Endothelial cell of umbilical vein (primary cell): ENCODE measurements at regions not wholly inside any gene's neighbourhood (a gene's known extent, or its start where the extent isn't known, plus 50 kb on each side); places are given as distances from the start of the nearest gene placed in this dataset.

Source experiments
- BruUV-seq: library from RNA; stranded (reverse); fragments of 400-500 nt; replicated peaks from 2 replicates; lab custom pipeline; 2021; lab: Mats Ljungman, UMichigan
- CTCF ChIA-PET: fragments of 300-600, 350-600 bp; sonication (Branson Sonifier 250); formaldehyde crosslinking; loops from one replicate; lab custom pipeline; 2021; ENCODE audit warnings: antibody characterized with exemption, inconsistent platforms; lab: Charles Lee
- POLR2A ChIA-PET: fragments of 300-600, 350-600 bp; sonication (Branson Sonifier 250); formaldehyde crosslinking; loops from one replicate; lab custom pipeline; 2021; ENCODE audit warnings: antibody characterized with exemption, inconsistent platforms; lab: Charles Lee
- DNase-seq: peaks from one replicate; pipeline ENCODE4 v3.0.0-alpha.2; 2011; ENCODE audit warnings: low read depth, low spot score
- FAIRE-seq: peaks from 2 replicates; lab custom pipeline; 2011; peaks lifted over from hg19 to GRCh38; lab: Jason Lieb, UNC
- H2AFZ ChIP-seq: 2 replicates; pipeline ENCODE4 v1.6.0; 2012; ENCODE audit warnings: low read depth, low read length, control low read depth, inconsistent platforms
- H3K27ac ChIP-seq: 2 replicates; pipeline ENCODE4 v1.5.1; 2011; ENCODE audit warnings: low read depth, mild to moderate bottlenecking, control low read depth, low read length, moderate library complexity; ENCODE audit not compliant: insufficient read depth
- H3K27me3 ChIP-seq, 2 experiments: 2 replicates each; pipeline versions ENCODE4 v1.6.0 to v1.6.1; 2011; ENCODE audit warnings: low read length in 2 of 2, mixed read lengths in 1 of 2; ENCODE audit not compliant: control insufficient read depth in 2 of 2, insufficient read depth in 2 of 2
- H3K36me3 ChIP-seq, 2 experiments: 2 replicates in 1 of 2; 3 replicates in 1 of 2; pipeline ENCODE4 v1.5.1; 2011; ENCODE audit warnings: low read length in 2 of 2, mild to moderate bottlenecking in 1 of 2, moderate library complexity in 1 of 2; ENCODE audit not compliant: control insufficient read depth in 2 of 2, insufficient read depth in 2 of 2; ENCODE audit errors: extremely low read depth in 1 of 2
- H3K4me1 ChIP-seq: 3 replicates; pipeline ENCODE4 v1.5.1; 2011; ENCODE audit warnings: mild to moderate bottlenecking, low read length; ENCODE audit not compliant: control insufficient read depth, insufficient read depth; ENCODE audit errors: extremely low read depth
- H3K4me2 ChIP-seq: 2 replicates; pipeline ENCODE4 v1.6.1; 2011; ENCODE audit warnings: low read length, control low read depth, mixed read lengths; ENCODE audit not compliant: insufficient read depth
- H3K4me3 ChIP-seq, 3 experiments: fragments of 200-600 bp in 1 of 3; sonication (generic), shearing (Covaris generic) in 1 of 3; replicated peaks in 1 of 3; 2 replicates each; pipeline ENCODE4 v1.5.1; 2011 to 2016; ENCODE audit warnings: control low read depth in 3 of 3, low read length in 3 of 3, mild to moderate bottlenecking in 2 of 3, inconsistent platforms in 1 of 3, low read depth in 1 of 3, moderate library complexity in 1 of 3; ENCODE audit not compliant: insufficient read depth in 1 of 3
- H3K79me2 ChIP-seq: 2 replicates; pipeline ENCODE4 v1.6.0; 2012; ENCODE audit warnings: low read length, inconsistent platforms; ENCODE audit not compliant: control insufficient read depth, insufficient read depth
- H3K9ac ChIP-seq: replicated peaks from 2 replicates; pipeline ENCODE3; 2011; ENCODE audit warnings: low read length, control low read depth; ENCODE audit not compliant: insufficient read depth; ENCODE audit errors: extremely low read depth
- H3K9me1 ChIP-seq: replicated peaks from 3 replicates; pipeline ENCODE4 v1.6.0; 2011; ENCODE audit warnings: mild to moderate bottlenecking, low read length; ENCODE audit not compliant: control insufficient read depth, insufficient read depth; ENCODE audit errors: extremely low read depth
- H3K9me3 ChIP-seq: replicated peaks from 2 replicates; pipeline ENCODE4 v1.5.1; 2012; ENCODE audit warnings: low read length, inconsistent platforms; ENCODE audit not compliant: control insufficient read depth, insufficient read depth
- H4K20me1 ChIP-seq: replicated peaks from 2 replicates; pipeline ENCODE3; 2011; ENCODE audit warnings: mild to moderate bottlenecking, low read length; ENCODE audit not compliant: control insufficient read depth, insufficient read depth; ENCODE audit errors: extremely low read depth
- CTCF ChIP-seq, 2 donors: IDR thresholded peaks; 1 replicate in 1 of 2; 2 replicates in 1 of 2; pipeline ENCODE4 v1.5.1; 2011; ENCODE audit warnings: low read length in 2 of 2, mild to moderate bottlenecking in 2 of 2, moderate library complexity in 2 of 2, control low read depth in 1 of 2, inconsistent platforms in 1 of 2, low read depth in 1 of 2; ENCODE audit not compliant: insufficient read depth in 1 of 2; ENCODE audit errors: extremely low read depth in 1 of 2
- EZH2 ChIP-seq: IDR thresholded peaks from 2 replicates; pipeline ENCODE4 v1.6.1; 2012; ENCODE audit warnings: borderline replicate concordance, low read depth, mild to moderate bottlenecking, moderate library complexity, low read length, inconsistent platforms; ENCODE audit not compliant: severe bottlenecking
- FOS ChIP-seq: IDR thresholded peaks from 2 replicates; pipeline ENCODE4 v1.6.1; 2011; ENCODE audit warnings: mild to moderate bottlenecking, low read length, moderate library complexity, borderline replicate concordance; ENCODE audit not compliant: insufficient read depth
- GATA2 ChIP-seq: IDR thresholded peaks from 2 replicates; pipeline ENCODE4 v1.7.0; 2011; ENCODE audit warnings: low read depth, mild to moderate bottlenecking, moderate library complexity, mixed read lengths, low read length; ENCODE audit not compliant: insufficient read length, insufficient read depth
- JUN ChIP-seq: IDR thresholded peaks from 2 replicates; pipeline ENCODE4 v1.6.1; 2011; ENCODE audit warnings: borderline replicate concordance, low read depth; ENCODE audit not compliant: insufficient read length, insufficient read depth
- MYC ChIP-seq: IDR thresholded peaks from one replicate; pipeline ENCODE4 v1.6.1; 2011; ENCODE audit warnings: mild to moderate bottlenecking, low read depth, low read length
- POLR2A ChIP-seq: IDR thresholded peaks from 2 replicates; pipeline ENCODE4 v1.6.1; 2012; ENCODE audit warnings: low read depth, mild to moderate bottlenecking, control low read depth, low read length
- POLR2AphosphoS5 ChIP-seq: IDR thresholded peaks from 2 replicates; pipeline ENCODE4 v1.6.1; 2012; ENCODE audit warnings: low read depth, mild to moderate bottlenecking, control low read depth, low read length, moderate library complexity; ENCODE audit not compliant: insufficient read depth
- dilution Hi-C: fragments of 300-500 bp; cut with MboI; formaldehyde crosslinking; loops from one replicate; pipeline ENCODE4 v1.15.0; 2019; ENCODE audit warnings: low sequenced_read_pairs; ENCODE audit not compliant: extremely low pct_ligation_motif_present
- intact Hi-C: fragments of 100-400 bp; cut with micrococcal nuclease; formaldehyde crosslinking; loops from one replicate; pipeline ENCODE4 v1.10.0; 2022
- TF ChIP-seq, protein P1 (sequence below): IDR thresholded peaks from 2 replicates; pipeline ENCODE4 v1.6.1; 2011; ENCODE audit not compliant: insufficient read depth, insufficient read length

DNA sequence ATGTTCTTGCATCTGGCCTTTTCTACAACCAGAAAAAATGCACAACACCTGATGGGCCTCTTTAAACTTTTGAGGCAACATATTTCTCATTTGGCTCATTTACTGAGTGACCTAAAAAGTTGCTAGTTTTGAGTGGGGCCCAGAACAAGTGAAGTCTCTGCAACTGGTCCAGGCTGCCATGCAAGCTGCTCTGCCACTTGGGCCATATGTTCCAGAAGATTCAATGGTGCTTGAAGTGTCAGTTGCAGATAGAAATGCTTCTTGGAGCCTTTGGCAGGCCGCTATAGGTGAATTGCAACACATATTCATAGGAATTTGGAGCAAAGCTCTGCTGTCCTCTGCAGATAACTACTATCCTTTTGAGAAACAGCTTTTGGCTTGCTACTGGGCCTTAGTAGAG, 66.4 kb upstream of the RLIM start:
- no peaks in the 10 kb centered on the region for H3K9me3 ChIP-seq
- TF ChIP-seq, protein P1, sequence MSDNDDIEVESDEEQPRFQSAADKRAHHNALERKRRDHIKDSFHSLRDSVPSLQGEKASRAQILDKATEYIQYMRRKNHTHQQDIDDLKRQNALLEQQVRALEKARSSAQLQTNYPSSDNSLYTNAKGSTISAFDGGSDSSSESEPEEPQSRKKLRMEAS: no peak
- TF ChIP-seq FOS: no peak
- TF ChIP-seq GATA2: no peak
- TF ChIP-seq EZH2: no peak
- no peak for TF ChIP-seq JUN
- no peak for TF ChIP-seq POLR2AphosphoS5
- TF ChIP-seq POLR2A: no peak
- no peak for TF ChIP-seq CTCF (IDR thresholded peaks at IDR 0.05; ENCODE audit: extremely low read depth in 1 of 2, insufficient read depth in 1 of 2, low read depth in 1 of 2, low read length in 2 of 2)
- no peak for TF ChIP-seq MYC
- no peak for FAIRE-seq

More for the DNA sequence above, 66.4 kb upstream of the RLIM start:
- no peak overlapping the region for H3K27ac ChIP-seq
- dilution Hi-C loops (no loop called here), intact Hi-C loops (no loop called here)
- no TSS peak for BruUV-seq
- no peaks in the 10 kb centered on the region for H3K27me3 ChIP-seq
- no peak overlapping the region for H3K4me3 ChIP-seq
- ChIA-PET CTCF (no interaction called here), POLR2A (no interaction called here)
- H2AFZ ChIP-seq: no peak overlapping the region
- no peak overlapping the region for H3K4me2 ChIP-seq
- H3K9ac ChIP-seq: no peak overlapping the region
- no peaks in the 10 kb centered on the region for H3K79me2 ChIP-seq
- no peak for DNase-seq
- no peaks in the 10 kb centered on the region for H3K36me3 ChIP-seq
- no peaks in the 10 kb centered on the region for H3K4me1 ChIP-seq
- H3K9me1 ChIP-seq: no peaks in the 10 kb centered on the region
- H4K20me1 ChIP-seq: no peaks in the 10 kb centered on the region
